GM12875 (cell line): ENCODE measurements at regions not wholly inside any gene's neighbourhood (a gene's known extent, or its start where the extent isn't known, plus 50 kb on each side); places are given as distances from the start of the nearest gene placed in this dataset.
A peak's percentile ranks its signal among the peaks of the same experiment; 100 is the strongest.

Source experiments
- H3K4me3 ChIP-seq: one replicate; pipeline ENCODE4 v1.5.1; 2011; ENCODE audit warnings: low read depth, low read length, control low read depth
- CTCF ChIP-seq: IDR thresholded peaks from 2 replicates; pipeline ENCODE4 v1.5.1; 2011; ENCODE audit warnings: low read depth, mild to moderate bottlenecking, control low read depth, inconsistent platforms, low read length, moderate library complexity, borderline replicate concordance; ENCODE audit not compliant: insufficient read depth

GRCh38 chr2:12167525-12168317 lies 421.3 kb downstream of the LPIN1 start:
- H3K4me3 ChIP-seq, result no peak overlapping the region
- peak; percentile 35; the same call in 1 of the 2 replicates for TF ChIP-seq CTCF

- TF ChIP-seq CTCF, result no peak
- no peak overlapping the region for H3K4me3 ChIP-seq
These were observed 421.9 kb downstream of the LPIN1 start for GRCh38 chr2:12168354-12168753.

GRCh38 chr2:12168791-12169388 lies 422.5 kb downstream of the LPIN1 start:
- no peak overlapping the region for H3K4me3 ChIP-seq
- no peak for TF ChIP-seq CTCF

GRCh38 chr2:12169721-12170120 lies 423.3 kb downstream of the LPIN1 start:
- no peak for TF ChIP-seq CTCF
- H3K4me3 ChIP-seq, result no peak overlapping the region

- no peak overlapping the region for H3K4me3 ChIP-seq
- no peak for TF ChIP-seq CTCF
These were observed 423.7 kb downstream of the LPIN1 start for GRCh38 chr2:12170121-12170520.

- H3K4me3 ChIP-seq, result no peak overlapping the region
- no peak for TF ChIP-seq CTCF
These were observed 427.0 kb downstream of the LPIN1 start for GRCh38 chr2:12173271-12173942.
